Smooth muscle cell (in vitro differentiated cells): ENCODE measurements at regions not wholly inside any gene's neighbourhood (a gene's known extent, or its start where the extent isn't known, plus 50 kb on each side); places are given as distances from the start of the nearest gene placed in this dataset.

Source experiments
- DNase-seq: peaks from one replicate; lab custom pipeline; 2025; ENCODE audit not compliant: unreplicated experiment; lab: John Stamatoyannopoulos, UW
- H2AFZ ChIP-seq: fragments of 200-600 bp; sonication (generic); 2 replicates; pipeline ENCODE4 v1.6.0; 2016; ENCODE audit warnings: antibody characterized with exemption, low read depth, mild to moderate bottlenecking
- H3F3A ChIP-seq: fragments of 200-600 bp; sonication (generic); 2 replicates; pipeline ENCODE4 v1.6.0; 2017; ENCODE audit warnings: antibody characterized with exemption, low read depth
- H3K27ac ChIP-seq: fragments of 200-600 bp; sonication (generic); 2 replicates; pipeline ENCODE4 v1.5.1; 2016; ENCODE audit warnings: low read depth, mild to moderate bottlenecking
- H3K27me3 ChIP-seq: fragments of 200-600 bp; sonication (generic); 2 replicates; pipeline ENCODE4 v1.6.1; 2016; ENCODE audit warnings: low read depth, mild to moderate bottlenecking
- H3K36me3 ChIP-seq: fragments of 200-600 bp; sonication (generic); 2 replicates; pipeline ENCODE4 v1.5.1; 2016; ENCODE audit warnings: low read depth
- H3K4me1 ChIP-seq: fragments of 200-600 bp; sonication (generic); 2 replicates; pipeline ENCODE4 v1.5.1; 2016; ENCODE audit warnings: low read depth
- H3K4me2 ChIP-seq: fragments of 200-600 bp; sonication (generic); 2 replicates; pipeline ENCODE4 v1.6.0; 2016; ENCODE audit warnings: mild to moderate bottlenecking
- H3K4me3 ChIP-seq: fragments of 200-600 bp; sonication (generic); 2 replicates; pipeline ENCODE4 v1.5.1; 2016; ENCODE audit warnings: mild to moderate bottlenecking
- H3K79me2 ChIP-seq: fragments of 200-600 bp; sonication (generic); 2 replicates; pipeline ENCODE4 v1.6.0; 2016; ENCODE audit warnings: low read depth, mild to moderate bottlenecking
- H3K9ac ChIP-seq: fragments of 200-600 bp; sonication (generic); 2 replicates; pipeline ENCODE4 v1.6.0; 2016; ENCODE audit warnings: low read depth
- H3K9me3 ChIP-seq: fragments of 200-600 bp; sonication (generic); replicated peaks from 2 replicates; pipeline ENCODE4 v1.5.1; 2016; ENCODE audit warnings: low read depth
- H4K20me1 ChIP-seq: fragments of 200-600 bp; sonication (generic); 2 replicates; pipeline ENCODE4 v1.6.0; 2016; ENCODE audit warnings: low read depth
- CTCF ChIP-seq: fragments of 200-600 bp; sonication (generic); IDR thresholded peaks from 2 replicates; pipeline ENCODE4 v1.5.1; 2017; ENCODE audit warnings: borderline replicate concordance, mild to moderate bottlenecking, antibody characterized with exemption; ENCODE audit not compliant: insufficient read depth, poor library complexity, severe bottlenecking
- WGBS: methylation state at CpG from one replicate; pipeline ENCODE4 v1.1.7; 2016; ENCODE audit warnings: low lambda C conversion rate; 5-methylcytosine and 5-hydroxymethylcytosine counted together

- Histone ChIP-seq H3K4me1 (no peaks in the 10 kb centered on the region), H3K36me3 (no peaks in the 10 kb centered on the region), H3K4me2 (no peak overlapping the region), H4K20me1 (no peaks in the 10 kb centered on the region), H3K79me2 (no peaks in the 10 kb centered on the region), H3K9me3 (no peaks in the 10 kb centered on the region), H3F3A (no peaks in the 10 kb centered on the region), H3K27me3 (no peaks in the 10 kb centered on the region), H3K9ac (no peak overlapping the region), H3K4me3 (no peak overlapping the region), H2AFZ (no peak overlapping the region), H3K27ac (no peak overlapping the region)
- no peak for DNase-seq
- 81% methylated on average over 5 of the region's 5 CpGs for WGBS
- TF ChIP-seq CTCF = no peak
Observed at GRCh38 chr2:136496966-136497365, 268.4 kb upstream of the THSD7B start.

DNA sequence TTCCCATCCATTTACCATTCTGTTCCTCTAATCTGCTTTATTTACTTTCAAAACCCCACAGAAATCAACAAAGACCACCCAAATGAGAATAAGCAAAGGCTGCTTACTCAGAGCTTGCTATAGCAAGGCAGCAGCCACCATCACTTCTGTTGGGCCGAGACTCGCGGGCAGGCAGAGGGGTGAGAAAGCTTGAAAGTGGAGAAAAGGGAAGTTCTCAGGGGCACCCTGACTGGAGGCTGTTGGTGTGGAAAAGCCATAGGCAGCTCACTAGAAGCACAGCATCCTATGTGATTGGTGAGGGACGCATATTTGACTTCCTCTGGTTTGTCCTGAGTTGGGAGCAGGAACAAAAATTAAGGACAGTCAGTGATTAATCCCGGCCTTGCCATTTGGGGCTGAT is 269.7 kb upstream of the THSD7B start:
- Histone ChIP-seq H3K4me2 (no peak overlapping the region), H2AFZ (no peak overlapping the region), H3K4me3 (no peak overlapping the region), H3K79me2 (no peaks in the 10 kb centered on the region), H3K27ac (no peak overlapping the region), H3K9ac (no peak overlapping the region), H3K4me1 (no peaks in the 10 kb centered on the region), H3K9me3 (no peaks in the 10 kb centered on the region), H3K36me3 (no peaks in the 10 kb centered on the region), H3F3A (no peaks in the 10 kb centered on the region), H4K20me1 (no peaks in the 10 kb centered on the region), H3K27me3 (no peaks in the 10 kb centered on the region)
- no peak for TF ChIP-seq CTCF
- WGBS = 89% methylated on average over 5 of the region's 5 CpGs
- DNase-seq = no peak

- Histone ChIP-seq H3K4me3 (no peak overlapping the region), H3K36me3 (no peaks in the 10 kb centered on the region), H3K9ac (no peak overlapping the region), H3K27ac (no peak overlapping the region), H3K9me3 (no peaks in the 10 kb centered on the region), H3F3A (no peaks in the 10 kb centered on the region), H4K20me1 (no peaks in the 10 kb centered on the region), H3K4me1 (no peaks in the 10 kb centered on the region), H3K4me2 (no peak overlapping the region), H2AFZ (no peak overlapping the region), H3K79me2 (no peaks in the 10 kb centered on the region), H3K27me3 (no peaks in the 10 kb centered on the region)
- WGBS = 70% methylated on average over 8 of the region's 8 CpGs
- DNase-seq = no peak
- no peak for TF ChIP-seq CTCF
Observed at GRCh38 chr2:136492901-136493300, 272.4 kb upstream of the THSD7B start.

DNA sequence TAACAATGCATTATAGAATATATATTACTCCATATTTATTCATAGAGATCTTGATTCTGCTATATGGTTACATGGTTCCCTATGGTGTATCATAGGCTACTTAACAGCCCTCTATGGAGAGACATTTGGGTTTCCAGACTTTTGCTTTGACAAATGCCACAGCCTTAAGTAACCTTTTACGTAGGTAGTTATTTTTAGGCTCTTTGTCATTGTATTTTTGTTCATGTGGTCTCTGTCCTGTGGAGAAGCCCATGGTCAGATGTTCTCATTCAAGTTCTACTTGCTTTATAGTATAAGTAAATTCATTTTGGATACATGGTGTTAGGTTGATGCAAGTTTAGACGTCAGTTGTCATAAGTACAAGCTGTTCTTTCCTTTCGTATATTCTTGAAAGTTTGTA is 275.2 kb upstream of the THSD7B start:
- no peak overlapping the region for H3K27ac ChIP-seq
- no peak overlapping the region for H3K9ac ChIP-seq
- H4K20me1 ChIP-seq = no peaks in the 10 kb centered on the region
- H2AFZ ChIP-seq = no peak overlapping the region
- no peaks in the 10 kb centered on the region for H3K9me3 ChIP-seq
- no peak for DNase-seq
- no peak overlapping the region for H3K4me3 ChIP-seq
- no peaks in the 10 kb centered on the region for H3K79me2 ChIP-seq
- TF ChIP-seq CTCF = no peak
- no peak overlapping the region for H3K4me2 ChIP-seq
- H3K4me1 ChIP-seq = no peaks in the 10 kb centered on the region
- no peaks in the 10 kb centered on the region for H3K36me3 ChIP-seq
- 89% methylated on average over 3 of the region's 3 CpGs for WGBS
- no peaks in the 10 kb centered on the region for H3F3A ChIP-seq
- no peaks in the 10 kb centered on the region for H3K27me3 ChIP-seq
